ENCODE measurements at regions not wholly inside any gene's neighbourhood (a gene's known extent, or its start where the extent isn't known, plus 50 kb on each side); places are given as distances from the start of the nearest gene placed in this dataset.

DNA sequence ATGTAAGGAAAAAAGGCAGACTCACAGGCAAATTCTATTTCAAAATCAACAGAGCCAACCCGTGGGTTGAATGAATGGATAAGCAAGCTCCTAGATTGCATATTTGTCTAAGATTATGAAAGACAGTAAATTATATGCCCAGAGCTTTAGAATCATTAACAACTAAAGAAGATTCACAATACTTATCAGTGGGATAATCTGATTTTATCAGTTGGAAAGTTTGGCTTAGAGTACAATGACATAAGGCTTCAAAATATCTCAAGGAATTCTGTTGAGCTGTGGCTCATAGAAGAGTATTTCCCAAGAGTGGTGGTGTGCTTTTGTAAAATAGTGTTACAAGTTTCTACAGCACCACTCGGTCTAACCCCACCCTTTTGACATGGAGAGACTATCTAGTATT lies 85.5 kb downstream of the ADAMTS1 start:
- BruUV-seq (replicated peaks) = no TSS peak
- Histone ChIP-seq H4K20me1 (ENCODE audit: insufficient read depth, low read length) (no peaks in the 10 kb centered on the region), H3K4ac (ENCODE audit: low read depth, low read length) (no peak overlapping the region), H3K23ac (ENCODE audit: low read depth, low read length) (no peak overlapping the region), H2AK9ac (replicated peaks; ENCODE audit: low read depth, low read length, poor library complexity) (no peak overlapping the region), H2BK20ac (ENCODE audit: low read depth, low read length) (no peak overlapping the region), H3K9me3 (ENCODE audit: control insufficient read depth, insufficient read depth, low read length) (no peaks in the 10 kb centered on the region), H2BK120ac (ENCODE audit: low read depth, low read length) (no peak overlapping the region), H3K36me3 (ENCODE audit: control insufficient read depth, insufficient read depth, low read length) (no peaks in the 10 kb centered on the region), H4K5ac (ENCODE audit: low read depth, low read length) (no peak overlapping the region), H3K79me1 (ENCODE audit: low read depth in 1 of 2, low read length in 2 of 2) (no peaks in the 10 kb centered on the region), H2BK15ac (ENCODE audit: low read depth, low read length) (no peak overlapping the region), H3K4me2 (ENCODE audit: low read depth, low read length) (no peak overlapping the region), H3K4me3 (ENCODE audit: insufficient read depth, low read depth, low read length) (no peak overlapping the region), H3K56ac (ENCODE audit: extremely low read depth, insufficient read depth, low read length) (no peak overlapping the region), H3K14ac (replicated peaks; ENCODE audit: low read depth, low read length) (no peak overlapping the region), H3K9me1 (ENCODE audit: insufficient read depth, low read length) (no peaks in the 10 kb centered on the region; the same call in 1 of the 2 replicates), H4K8ac (ENCODE audit: low read depth in 2 of 2, low read length in 2 of 2) (no peak overlapping the region), H4K91ac (ENCODE audit: insufficient read depth, low read depth, low read length) (no peak overlapping the region), H3K4me1 (ENCODE audit: control insufficient read depth, insufficient read depth, low read length) (no peaks in the 10 kb centered on the region; the same call in 1 of the 2 replicates), H3K27me3 (ENCODE audit: control insufficient read depth, insufficient read depth, low read length) (no peaks in the 10 kb centered on the region), H2BK5ac (ENCODE audit: low read depth, low read length, poor library complexity, severe bottlenecking) (no peak overlapping the region), H3K27ac (ENCODE audit: insufficient read depth, low read length) (no peak overlapping the region), H2AK5ac (ENCODE audit: low read depth, low read length) (no peak overlapping the region), H3K9ac (ENCODE audit: low read depth, low read length) (no peak overlapping the region), H2AFZ (replicated peaks; ENCODE audit: low read length, poor library complexity) (no peak overlapping the region), H3K18ac (ENCODE audit: low read depth, low read length) (no peak overlapping the region)
- POLR2A ChIA-PET (ENCODE audit: unreplicated experiment) = no interaction called here
- DNase-seq = no peak
- in situ Hi-C loops (cut with MboI; ENCODE audit: low sequenced_read_pairs) (no loop called here), dilution Hi-C loops (cut with HindIII; ENCODE audit: low sequenced_read_pairs, unreplicated experiment) (no loop called here), intact Hi-C loops (cut with micrococcal nuclease) (no loop called here)
- no peak for ATAC-seq (ENCODE audit: low read depth)
- TF ChIP-seq FOS (IDR thresholded peaks at IDR 0.05; ENCODE audit: low read depth, low read length) (no peak), NFE2L2 (IDR thresholded peaks at IDR 0.05; ENCODE audit: low read depth, low read length) (no peak), SMC3 (IDR thresholded peaks at IDR 0.05; ENCODE audit: low read depth, low read length) (no peak), RCOR1 (IDR thresholded peaks at IDR 0.05; ENCODE audit: insufficient replicate concordance, low read length) (no peak), RFX5 (IDR thresholded peaks at IDR 0.05; ENCODE audit: low read depth, low read length) (no peak), MAZ (IDR thresholded peaks at IDR 0.05; ENCODE audit: borderline replicate concordance, low read depth, low read length) (no peak), ELK1 (IDR thresholded peaks at IDR 0.05; ENCODE audit: borderline replicate concordance, low read depth, low read length) (no peak), CTCF (conservative IDR thresholded peaks at IDR 0.05; ENCODE audit: low read depth, low read length) (no peak), MXI1 (IDR thresholded peaks at IDR 0.05; ENCODE audit: borderline replicate concordance, low read depth, low read length) (no peak), RAD21 (IDR thresholded peaks at IDR 0.05; ENCODE audit: low read length) (no peak), CHD1 (IDR thresholded peaks at IDR 0.05; ENCODE audit: low read depth, low read length) (no peak), CEBPB (IDR thresholded peaks at IDR 0.05; ENCODE audit: low read depth, low read length) (no peak), MAFK (IDR thresholded peaks at IDR 0.05; ENCODE audit: low read depth, low read length) (no peak)
- CTCF ChIA-PET = interaction anchor here (0.6 kb wide), 1 partner anchor 78 kb away, joined by 3 read pairs; no protein-coding TSS in a partner anchor
- no CpG with 5 or more reads among the region's 2 CpGs for WGBS, 2 experiments (ENCODE audit: extremely low coverage in 2 of 2, insufficient read length in 1 of 2)
